Retina (tissue), 1 donor: ENCODE measurements at regions not wholly inside any gene's neighbourhood (a gene's known extent, or its start where the extent isn't known, plus 50 kb on each side); places are given as distances from the start of the nearest gene placed in this dataset.
A peak's percentile ranks its signal among the peaks of the same experiment; 100 is the strongest.
"Not testable (repeated sequence)": the region's sequence is repeated elsewhere in the genome, so short reads cannot be mapped to it uniquely, and the experiment has no call there.

Experiments
- DNase-seq: peaks from one replicate; pipeline ENCODE4 v3.0.0-alpha.2; 2016

DNA sequence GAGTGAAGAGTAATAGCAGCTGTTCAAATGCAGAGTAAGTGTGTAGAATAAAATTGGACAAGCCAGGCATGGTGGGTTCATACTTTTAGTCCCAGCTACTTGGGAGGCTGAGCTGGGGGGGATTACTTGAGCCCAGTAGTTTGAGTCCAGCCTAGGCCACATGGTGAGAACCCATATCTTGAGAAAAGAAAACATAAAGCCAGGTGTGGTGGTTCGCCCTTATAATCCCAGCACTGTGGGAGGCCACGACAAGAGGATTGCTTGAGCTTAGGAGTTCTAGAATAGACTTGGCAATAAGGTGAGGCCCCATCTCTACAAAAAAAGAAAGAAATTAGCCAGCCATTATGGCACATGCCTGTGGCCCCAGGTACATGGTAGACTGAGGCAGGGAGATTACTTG lies 1241.1 kb downstream of the UQCRFS1 start:
- no peak for DNase-seq

DNA sequence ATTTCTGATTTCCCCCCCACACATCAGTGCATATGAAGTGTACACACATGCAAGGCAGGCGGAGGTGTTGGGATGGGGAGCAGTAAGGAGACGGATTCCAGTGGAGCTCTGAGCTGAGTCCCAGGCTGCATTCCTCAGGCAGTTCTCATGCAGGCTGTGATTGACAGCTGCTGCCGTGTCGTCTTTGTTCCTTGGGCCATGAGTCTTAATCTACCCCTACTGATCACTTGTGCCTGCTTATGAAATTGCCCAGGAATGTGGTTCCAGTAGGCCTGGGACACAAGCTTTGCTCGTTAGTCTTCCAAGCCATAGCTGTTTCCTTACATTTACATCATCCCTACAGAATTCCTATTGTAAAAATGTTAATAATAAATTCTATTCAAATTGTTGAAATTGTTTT lies 1241.9 kb downstream of the UQCRFS1 start:
- DNase-seq = peak; percentile 28

GRCh38 chr19:27966390-27966816 lies 1246.5 kb downstream of the UQCRFS1 start:
- no peak for DNase-seq

- DNase-seq = no peak
Observed at GRCh38 chr19:27964185-27964584, 1248.8 kb downstream of the UQCRFS1 start.

DNA sequence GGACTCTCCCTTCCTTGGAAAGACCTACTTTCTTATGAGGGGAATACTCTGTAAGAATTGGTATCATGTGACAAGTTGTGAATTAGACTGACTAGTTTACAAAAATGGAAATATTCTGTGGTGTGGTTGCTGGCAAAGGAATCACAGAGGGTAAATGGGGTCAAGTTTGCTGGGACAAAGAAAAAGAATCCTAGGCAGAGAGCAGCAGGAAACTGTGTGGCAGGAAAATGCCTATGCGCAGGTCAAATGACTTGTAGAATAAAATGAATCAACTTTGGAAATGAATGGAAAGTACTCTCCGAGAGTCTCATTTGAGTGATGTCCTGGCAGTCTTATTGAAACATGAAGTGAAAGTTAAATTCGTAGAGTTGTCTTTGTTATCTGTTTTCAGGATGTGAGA lies 1250.7 kb downstream of the UQCRFS1 start:
- no peak for DNase-seq

GRCh38 chr19:27955485-27956480 lies 1257.2 kb downstream of the UQCRFS1 start:
- DNase-seq = peak; percentile 14

DNA sequence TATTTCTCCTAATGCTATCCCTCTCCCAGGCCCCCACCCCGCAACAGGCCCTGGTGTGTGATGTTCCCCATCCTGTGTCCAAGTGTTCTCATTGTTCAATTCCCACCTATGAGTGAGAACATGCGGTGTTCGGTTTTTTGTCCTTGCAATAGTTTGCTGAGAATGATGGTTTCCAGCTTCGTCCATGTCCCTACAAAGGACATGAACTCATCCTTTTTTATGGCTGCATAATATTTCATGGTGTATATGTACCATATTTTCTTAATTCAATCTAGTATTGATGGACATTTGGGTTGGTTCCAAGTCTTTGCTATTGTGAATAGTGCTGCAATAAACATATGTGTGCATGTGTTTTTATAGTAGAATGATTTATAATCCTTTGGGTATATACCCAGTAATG lies 1270.3 kb downstream of the UQCRFS1 start:
- not testable (repeated sequence) for DNase-seq

DNA sequence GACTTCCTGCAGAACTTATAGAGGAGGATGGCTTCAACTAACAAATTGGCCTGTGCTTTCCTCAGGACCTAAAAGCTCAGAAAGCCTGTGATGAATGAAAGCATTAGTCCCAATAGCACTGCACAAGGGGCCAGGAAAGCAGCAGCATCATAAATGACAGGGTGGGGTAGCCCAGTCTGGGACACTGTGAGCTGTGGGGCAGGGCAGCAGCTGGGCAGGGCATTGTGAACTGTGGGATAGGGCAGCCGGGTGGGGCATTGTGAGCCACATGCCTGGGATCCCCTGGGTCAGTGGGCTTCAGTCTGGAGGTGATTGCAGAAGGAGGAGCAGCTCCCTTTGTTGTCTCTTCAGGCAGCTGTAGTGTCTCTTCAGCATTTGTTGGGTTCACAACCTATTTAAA lies 1276.8 kb downstream of the UQCRFS1 start:
- DNase-seq = no peak

DNA sequence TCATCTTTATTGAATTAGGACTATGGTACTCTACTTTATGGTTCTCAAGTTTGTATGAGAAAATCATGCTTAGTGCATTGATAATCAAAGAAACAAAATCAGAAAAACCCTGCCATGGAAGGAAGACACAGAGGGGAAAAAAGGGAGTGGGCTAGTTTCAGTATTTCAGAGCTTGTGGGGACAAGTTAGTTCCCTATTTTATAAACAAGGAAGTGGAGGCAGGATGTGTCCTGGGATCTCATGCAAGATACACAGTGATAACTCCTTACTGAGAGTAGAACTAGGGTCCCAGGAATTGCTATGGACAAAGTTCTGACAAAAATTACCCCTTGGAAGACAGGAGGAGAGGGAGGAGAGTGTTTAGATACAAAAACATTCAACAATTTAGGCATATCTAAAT lies 1277.3 kb downstream of the UQCRFS1 start:
- no peak for DNase-seq

DNA sequence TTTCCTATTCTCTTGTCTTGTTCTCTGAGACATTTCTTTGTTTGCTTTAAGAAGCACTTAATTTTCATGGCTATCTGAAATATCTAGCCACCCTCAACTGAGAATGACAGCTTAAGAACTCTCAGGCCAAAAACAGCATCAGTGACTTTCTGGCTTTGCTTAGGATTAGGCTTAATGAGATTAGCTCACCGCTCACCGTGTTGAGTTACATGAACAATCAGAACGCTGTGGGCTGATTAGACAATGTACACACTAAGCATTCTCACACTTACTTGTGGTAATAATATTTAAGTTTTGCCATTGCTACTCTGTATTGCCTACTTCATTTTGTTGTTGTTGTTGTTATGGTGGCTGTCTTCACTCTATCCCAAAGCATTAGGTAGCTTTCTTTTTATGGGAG lies 1283.6 kb downstream of the UQCRFS1 start:
- DNase-seq = no peak

GRCh38 chr19:27925202-27925601 lies 1287.7 kb downstream of the UQCRFS1 start:
- DNase-seq = no peak

GRCh38 chr19:27922970-27923369 lies 1290.0 kb downstream of the UQCRFS1 start:
- DNase-seq = no peak

DNA sequence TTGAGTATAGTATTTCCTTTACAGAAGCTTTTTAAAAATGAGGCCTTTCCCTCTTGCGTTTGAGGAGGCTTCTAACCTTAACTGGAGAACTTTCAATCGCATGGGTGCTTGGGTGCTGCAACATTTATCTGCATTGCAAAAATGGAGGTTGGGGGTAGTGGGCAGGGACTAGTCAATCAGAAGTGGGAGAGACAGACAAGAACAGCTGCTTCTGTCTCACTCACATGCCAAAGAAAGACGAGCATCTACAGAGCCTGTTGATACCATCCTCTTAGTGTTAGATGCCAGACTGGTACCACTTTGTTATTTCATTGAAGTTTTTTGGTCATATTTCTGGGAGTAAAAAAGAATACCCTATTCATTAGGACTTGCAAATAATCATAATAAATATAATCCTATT lies 1292.2 kb downstream of the UQCRFS1 start:
- no peak for DNase-seq

GRCh38 chr19:27918818-27919217 lies 1294.1 kb downstream of the UQCRFS1 start:
- DNase-seq = no peak

- DNase-seq = no peak
Observed at GRCh38 chr19:27911122-27911898, 1301.6 kb downstream of the UQCRFS1 start.

DNA sequence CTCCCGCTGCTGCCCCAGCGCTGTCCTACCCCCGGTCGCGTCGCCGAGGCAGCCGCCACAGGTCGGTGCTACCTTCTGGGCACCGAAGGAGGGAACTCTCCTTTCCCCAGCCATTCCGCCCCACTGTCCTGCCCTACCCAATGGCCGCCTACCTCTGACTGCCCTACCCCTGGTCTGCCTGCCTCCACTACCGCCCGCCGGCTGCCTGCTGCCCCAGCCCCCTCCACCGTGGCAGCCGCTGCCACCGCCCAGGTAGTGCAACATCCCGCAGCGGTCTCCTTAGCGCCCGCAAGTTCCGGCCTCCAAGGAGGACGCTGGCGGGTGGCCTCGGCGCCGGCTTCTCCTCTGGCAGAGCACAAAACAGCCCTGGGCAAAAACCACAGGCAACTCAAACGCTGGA lies 1303.1 kb downstream of the UQCRFS1 start:
- no peak for DNase-seq

GRCh38 chr19:27909185-27909840 lies 1303.6 kb downstream of the UQCRFS1 start:
- no peak for DNase-seq

GRCh38 chr19:27906081-27906480 lies 1306.9 kb downstream of the UQCRFS1 start:
- DNase-seq = no peak

DNA sequence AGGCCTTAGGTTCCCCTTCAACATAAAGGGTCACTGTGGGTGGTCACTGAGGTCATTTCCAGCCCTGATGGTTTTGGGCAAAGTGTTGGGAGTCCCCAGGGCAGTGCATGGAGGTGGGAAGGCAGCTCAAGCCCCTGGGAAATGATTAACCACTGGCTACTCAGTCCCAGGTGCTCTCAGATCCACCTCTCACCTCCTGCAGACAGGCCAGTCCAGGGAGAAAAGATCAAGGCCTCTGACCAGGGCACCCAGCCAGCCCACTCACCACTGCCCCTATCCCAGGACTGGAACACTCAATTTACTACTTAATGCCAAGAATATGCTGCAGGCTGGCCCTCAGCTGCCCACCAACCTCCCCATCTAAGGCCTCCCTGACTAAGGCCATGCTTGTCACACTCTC lies 1307.9 kb downstream of the UQCRFS1 start:
- DNase-seq = no peak

- no peak for DNase-seq
Observed at GRCh38 chr19:27901078-27901477, 1311.9 kb downstream of the UQCRFS1 start.

GRCh38 chr19:27896091-27896490 lies 1316.9 kb downstream of the UQCRFS1 start:
- no peak for DNase-seq

DNA sequence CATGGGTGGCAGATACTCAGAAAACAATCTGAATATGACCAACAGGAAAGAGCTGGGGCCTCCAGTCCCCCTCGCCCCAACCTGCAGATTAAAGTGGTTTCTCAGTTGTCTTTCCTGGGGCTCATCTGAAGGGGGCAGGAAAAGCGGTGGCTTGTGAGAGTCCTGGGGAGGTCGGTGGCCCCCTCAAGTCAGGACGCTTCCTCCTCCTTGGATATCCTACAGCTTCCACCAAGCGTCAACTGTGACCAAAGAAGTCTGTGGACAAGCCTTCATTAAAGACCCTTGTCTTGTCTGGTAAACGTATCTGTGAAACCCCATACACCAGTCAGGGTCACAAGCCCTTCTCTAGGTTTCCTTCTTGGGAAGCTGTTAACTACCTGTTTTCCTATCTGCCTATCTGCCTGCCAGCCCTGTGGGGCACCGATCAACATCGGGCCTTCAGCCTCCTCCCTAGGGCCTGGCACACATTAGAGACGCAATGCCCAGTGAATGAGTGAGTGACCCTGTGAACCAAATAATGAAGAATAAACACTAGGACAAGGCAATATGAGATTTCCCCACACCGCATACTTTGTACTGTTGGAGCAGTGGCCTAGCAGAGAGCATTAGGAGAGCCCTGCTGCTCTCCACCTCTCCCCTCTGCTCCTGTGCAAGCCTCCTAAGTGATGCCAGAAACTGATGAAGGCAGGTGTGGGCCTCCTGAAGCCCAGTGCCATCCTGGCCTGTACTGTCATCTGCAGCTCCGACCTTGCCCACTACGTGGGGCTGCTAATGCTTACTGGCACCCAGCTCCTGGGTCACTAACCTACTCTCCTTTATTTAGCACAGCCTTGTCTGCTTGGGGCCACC lies 1317.8 kb downstream of the UQCRFS1 start:
- DNase-seq = no peak
